ENCODE measurements at regions not wholly inside any gene's neighbourhood (a gene's known extent, or its start where the extent isn't known, plus 50 kb on each side); places are given as distances from the start of the nearest gene placed in this dataset.

DNA sequence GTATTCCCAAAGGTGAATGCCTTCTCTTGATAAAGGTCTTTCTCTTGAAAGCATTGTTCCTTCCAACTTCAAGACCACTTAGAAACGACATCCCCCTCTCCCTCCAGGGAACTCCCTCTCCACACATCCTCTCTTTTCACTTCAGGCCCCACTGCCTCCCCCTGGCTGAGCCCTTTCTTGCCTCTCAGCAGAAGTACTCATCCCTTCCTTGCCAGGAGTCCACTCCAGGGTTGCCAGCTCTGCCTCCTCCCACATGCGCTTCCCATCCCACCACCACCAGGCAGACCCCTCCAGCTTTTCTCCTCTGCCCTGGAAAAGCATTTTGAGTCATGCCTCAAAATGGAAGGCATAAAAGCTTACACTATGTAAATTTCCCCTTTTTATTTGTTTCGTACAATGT is 126.3 kb upstream of the SALL3 start:
- DNase-seq (ENCODE audit: low read depth in 2 of 2, low spot score in 1 of 2): no peak

DNA sequence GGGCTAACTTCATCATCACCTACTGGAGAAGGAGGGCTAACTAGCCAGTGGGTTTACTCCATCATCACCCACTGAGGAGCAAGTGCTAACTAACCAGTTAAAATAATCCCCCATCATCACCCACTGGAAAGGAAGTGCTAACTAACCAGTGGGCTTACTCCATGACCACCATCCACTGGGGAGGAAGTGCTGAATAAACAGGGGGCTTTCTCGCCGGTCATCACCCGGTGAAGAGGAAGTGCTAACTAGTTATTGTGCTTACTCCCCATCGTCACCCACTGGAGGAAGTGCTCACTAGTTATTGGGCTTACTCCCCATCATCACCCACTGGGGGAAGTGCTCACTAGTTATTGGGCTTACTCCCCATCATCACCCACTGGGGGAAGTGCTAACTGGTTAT is 124.4 kb upstream of the SALL3 start:
- DNase-seq (ENCODE audit: low read depth in 2 of 2, low spot score in 1 of 2): no peak

DNA sequence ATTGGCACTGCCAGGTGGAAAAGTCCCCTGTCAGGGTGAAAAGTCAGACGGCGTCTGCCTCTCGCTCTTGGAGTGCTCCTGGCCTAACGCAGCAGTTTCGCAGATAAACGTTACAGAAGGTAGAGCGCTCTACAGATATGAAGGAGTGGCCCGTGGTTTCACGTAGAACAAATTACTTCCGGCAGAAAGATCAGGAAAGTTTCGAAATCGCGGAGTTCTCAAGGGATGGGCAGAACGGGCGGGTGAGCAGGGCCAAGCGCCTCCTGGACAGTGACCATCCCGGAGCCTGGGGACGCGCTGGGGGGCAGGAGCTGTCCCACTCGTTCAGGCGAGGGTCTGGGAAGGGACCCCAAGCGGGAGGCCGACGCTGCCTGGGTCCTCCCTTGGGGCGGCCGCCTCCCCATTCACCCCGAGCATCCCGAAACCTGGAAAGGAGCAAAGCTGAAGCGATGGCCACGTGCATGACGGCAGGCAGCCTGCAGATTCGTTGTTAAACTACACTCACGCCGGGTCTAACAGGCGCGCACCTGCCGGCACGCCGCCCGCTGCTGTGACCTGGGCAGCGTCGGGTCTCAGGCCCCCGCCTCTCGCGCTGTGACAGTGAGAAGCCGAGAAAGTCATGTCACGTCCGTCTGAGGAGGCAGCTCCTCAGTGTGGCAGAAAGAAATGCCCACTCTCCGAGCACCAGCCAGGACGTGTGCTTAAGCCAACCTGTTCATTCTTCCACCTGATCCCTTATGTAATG is 122.9 kb upstream of the SALL3 start:
- no peak for DNase-seq (ENCODE audit: low read depth in 2 of 2, low spot score in 1 of 2)

DNA sequence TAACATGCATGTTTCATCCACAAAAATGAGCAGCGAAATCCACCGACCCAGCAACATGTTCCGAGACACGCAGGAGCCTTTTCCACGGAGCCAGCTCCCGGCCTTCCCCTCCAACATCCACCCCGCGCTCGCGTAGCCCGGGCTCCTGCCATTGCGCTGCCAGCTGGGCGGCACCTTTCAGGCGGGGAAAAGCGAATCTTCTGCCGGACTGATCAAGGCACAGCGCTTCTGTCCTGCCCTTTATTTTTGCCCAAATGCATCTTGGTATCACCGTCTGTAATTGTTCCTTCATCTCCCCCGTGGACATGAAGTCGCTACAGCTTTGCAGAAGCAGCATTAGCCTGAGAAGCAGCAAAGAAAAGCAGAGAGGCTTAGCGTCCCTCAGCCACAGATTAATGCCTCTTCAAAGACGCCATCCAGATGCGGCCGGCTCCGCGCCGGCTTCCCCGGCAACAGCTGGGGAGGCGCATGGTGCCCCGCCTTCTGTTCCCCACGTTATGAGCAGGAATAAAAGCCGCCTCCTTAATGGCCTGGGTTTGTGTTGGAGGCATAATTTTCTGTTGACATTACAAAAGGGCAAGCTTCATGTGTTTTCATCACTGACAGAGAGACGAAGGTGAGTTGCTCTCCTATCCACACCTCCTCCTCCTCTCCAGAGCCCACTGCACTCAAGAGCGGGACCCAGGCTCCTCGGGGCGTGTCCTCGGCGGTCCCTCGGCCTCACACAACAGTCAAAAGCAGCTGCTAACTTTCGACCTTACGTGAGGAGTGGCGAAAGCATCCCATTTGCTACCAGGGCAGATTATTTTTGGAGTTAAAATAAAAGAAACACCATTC is 122.1 kb upstream of the SALL3 start:
- DNase-seq (ENCODE audit: low read depth in 2 of 2, low spot score in 1 of 2): no peak

DNA sequence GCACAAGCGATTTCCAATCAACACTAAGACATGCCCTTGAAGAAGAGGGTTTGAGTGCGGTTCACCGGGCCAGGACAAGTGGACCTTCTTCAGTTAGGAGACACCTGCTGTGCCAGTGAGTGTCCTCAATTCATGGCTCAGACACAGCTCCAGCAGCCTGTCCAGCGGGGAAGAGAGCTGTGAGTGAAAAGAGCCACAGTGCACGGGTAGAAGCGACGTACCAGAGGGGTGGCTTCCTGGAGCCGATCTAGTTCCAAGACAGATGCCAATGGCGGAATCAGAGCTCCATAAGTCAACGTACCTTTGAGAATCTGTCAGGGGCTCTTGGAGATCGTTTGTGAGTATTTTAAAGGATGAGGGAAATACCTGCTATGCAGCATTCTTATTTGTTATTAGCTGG is 119.9 kb upstream of the SALL3 start:
- DNase-seq (ENCODE audit: low read depth in 2 of 2, low spot score in 1 of 2): no peak

DNA sequence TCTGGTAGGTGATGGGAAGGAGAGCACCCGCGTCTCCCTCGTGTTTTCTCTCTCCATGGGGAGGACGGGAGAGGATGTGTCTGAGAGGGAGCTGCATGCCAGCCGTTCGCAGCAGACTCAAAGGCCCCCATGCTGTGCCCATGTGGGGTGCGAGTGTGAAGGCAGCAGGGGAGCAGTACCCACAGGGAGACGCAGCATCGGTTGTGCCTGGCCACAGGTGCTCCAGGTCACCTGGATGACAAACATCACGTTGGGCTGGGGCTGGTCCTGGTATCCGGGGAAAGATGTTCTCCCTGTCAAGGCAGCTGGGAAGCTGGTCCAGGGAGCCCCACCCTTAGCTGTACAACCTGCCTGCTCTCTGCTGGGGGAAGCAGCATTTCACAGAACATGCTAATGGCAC is 119.5 kb upstream of the SALL3 start:
- DNase-seq (ENCODE audit: low read depth in 2 of 2, low spot score in 1 of 2): no peak

DNA sequence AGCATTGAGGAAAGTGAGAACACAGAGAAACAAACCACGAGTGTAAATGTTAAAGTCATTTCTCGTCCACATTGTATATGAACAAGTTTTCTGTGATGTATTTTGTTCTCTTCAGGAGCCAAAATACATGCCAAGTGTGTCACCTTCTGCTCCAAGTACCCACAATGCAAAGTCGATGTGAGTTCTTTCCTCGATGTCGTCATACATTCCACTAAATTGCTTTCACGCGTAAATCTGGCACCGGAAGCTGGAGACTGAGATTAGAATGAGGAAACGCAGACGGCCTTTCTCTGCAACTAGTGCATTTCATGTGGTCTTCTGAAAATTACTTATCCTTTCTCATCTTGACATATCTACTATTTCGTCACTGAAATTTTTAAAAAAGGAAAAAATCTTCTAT is 118.5 kb upstream of the SALL3 start:
- no peak for DNase-seq (ENCODE audit: low read depth in 2 of 2, low spot score in 1 of 2)

DNA sequence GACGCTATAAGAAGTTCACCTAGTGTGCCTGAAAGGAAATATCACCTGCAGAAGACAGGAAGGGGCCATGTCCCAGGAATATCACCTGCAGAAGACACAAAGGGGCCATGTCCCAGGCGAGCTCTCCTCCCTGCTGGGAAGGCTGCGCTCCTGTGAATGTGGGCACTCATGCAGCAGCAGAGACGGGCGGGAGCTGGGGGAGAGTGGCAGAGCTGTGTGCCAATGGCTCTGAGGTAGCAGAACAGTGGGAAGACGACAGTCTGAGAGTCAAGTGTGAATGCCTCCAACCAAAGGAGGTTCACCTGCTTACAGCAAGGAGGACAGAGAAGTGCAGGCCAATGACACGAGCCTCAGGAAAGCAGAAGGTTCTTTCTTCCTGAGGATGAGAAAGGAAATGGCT is 117.9 kb upstream of the SALL3 start:
- no peak for DNase-seq (ENCODE audit: low read depth in 2 of 2, low spot score in 1 of 2)

DNA sequence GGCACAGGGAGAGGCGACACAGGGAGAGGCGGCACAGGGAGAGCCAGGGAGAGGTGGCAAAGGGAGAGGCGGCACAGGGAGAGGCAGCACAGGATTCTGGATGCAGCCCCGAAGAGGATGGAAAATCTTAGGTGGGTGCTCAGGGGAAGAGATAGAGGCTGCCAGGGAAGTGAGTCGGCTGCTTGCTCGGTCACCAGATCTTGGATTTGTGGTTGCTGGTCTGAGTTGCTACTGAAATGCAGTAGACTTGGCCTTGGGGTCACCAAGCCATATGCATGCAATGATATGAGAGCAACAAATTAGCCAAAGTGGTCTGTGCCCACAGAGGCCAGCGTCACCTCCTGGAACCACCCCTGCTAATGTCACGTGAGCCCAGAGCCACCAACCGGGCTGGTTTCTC is 117.2 kb upstream of the SALL3 start:
- no peak for DNase-seq (ENCODE audit: low read depth in 2 of 2, low spot score in 1 of 2)

DNA sequence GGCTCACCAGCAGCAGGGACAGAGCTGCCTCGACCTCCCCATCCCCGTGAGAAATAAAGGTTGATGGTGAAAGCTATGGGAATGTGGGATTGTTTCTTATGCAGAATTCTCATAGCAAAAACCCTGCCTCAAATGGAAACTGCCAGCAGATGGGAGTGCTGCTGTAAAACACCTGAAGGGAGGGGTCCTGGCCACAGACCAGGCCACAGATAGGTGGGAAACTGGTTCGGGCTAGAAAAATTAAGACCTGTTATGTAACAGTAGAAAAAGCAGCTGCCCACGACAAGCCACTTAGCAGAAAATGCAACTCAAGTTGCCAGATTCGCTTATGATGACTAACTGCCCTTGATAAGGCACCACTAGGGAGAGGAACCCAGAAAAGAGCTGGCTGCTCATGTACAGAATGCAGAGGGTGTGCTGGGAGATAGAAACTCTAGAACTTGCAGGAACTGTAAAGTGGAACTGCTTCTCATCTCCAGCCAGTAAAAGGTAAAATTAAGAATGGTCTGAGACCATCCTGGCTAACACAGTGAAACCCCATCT is 114.5 kb upstream of the SALL3 start:
- DNase-seq (ENCODE audit: low read depth in 2 of 2, low spot score in 1 of 2): no peak

DNA sequence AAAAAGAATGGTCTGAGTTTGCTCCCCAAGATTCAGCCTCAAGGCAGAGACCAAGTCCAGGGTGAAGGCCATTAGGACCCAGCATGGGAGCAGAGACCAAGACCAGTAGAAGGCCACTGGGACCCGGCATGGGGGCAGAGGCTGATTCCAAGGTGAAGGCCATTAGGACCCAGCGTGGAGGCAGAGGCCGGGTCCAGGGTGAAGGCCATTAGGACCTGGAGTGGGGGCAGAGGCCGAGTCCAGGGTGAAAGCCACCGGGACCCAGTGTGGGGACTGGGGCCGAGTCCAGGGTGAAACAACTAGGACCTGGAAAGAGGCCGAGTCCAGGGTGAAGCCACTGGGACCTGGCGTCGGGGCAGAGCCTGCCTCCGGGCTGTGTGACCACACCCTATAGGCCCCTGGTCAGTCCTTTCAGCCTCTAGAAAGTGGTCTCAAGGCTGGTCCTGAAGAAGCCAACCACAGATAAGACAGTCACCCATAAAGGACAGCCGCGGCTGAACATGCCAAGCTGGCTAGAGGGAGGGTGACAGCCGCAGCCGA is 113.8 kb upstream of the SALL3 start:
- no peak for DNase-seq (ENCODE audit: low read depth in 2 of 2, low spot score in 1 of 2)

DNA sequence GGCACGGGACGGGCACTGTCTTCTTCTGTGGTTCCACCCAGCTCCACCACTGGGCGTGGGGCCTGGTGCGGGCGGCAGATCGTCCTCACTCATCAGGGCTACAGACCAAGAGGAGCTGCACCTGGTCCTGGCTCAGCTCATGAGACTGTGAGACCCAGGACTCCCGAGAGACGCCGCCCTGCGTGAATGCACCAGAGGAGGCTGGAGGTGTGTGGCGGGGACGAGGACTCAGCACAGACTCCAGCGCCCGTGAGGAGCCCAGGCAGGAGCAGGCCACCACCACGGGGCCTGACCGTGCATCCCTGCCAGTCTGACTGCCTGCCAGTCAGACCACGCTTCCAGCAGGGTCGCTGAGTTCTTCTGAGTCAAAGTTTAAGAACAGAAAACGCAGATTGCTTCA is 112.5 kb upstream of the SALL3 start:
- no peak for DNase-seq (ENCODE audit: low read depth in 2 of 2, low spot score in 1 of 2)

DNA sequence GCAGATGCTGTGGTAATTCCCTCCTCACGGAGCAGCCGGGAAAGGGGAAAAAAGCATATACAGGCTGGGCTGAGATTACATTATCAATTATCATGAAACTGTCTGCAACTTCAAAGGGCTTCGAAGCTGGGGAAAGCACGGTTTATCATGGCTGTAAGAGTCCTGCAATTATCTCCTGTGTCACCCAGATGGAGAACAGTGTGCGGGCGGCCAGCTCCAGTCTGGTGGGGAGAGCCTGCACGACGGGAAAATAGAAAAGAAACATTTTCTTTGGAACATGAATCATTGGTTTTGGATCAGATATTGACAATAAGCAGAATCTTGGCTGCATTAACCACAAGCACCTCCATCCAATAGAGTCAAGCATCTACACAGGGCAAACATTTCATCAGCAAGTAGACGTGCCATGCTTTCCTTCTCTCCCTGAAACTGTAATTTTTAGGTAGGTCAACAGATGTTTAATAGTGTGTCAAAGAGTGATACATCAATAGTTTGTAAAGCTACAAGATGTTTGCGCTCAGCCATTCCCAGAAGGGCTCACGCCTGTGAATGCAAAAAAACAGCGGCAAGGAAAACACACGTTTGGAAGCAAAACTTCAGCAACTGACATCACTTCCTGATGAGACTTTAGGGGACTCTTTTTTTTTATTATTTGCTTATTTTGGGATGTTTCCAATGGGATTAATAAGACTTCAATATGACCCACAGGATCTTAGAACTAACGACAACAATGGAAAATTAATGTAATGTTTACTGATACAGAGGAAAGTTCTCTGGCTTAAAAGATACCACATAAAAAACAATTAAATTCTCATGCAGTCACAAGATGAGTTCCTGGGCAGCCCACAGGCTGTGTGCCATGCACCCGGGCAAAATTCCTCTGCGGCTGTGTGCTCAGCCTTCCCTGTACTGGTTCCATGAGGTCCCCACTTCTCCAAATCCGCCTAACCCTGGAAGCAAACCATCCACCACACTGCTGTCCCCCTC is 111.0 kb upstream of the SALL3 start:
- no peak for DNase-seq (ENCODE audit: low read depth in 2 of 2, low spot score in 1 of 2)

DNA sequence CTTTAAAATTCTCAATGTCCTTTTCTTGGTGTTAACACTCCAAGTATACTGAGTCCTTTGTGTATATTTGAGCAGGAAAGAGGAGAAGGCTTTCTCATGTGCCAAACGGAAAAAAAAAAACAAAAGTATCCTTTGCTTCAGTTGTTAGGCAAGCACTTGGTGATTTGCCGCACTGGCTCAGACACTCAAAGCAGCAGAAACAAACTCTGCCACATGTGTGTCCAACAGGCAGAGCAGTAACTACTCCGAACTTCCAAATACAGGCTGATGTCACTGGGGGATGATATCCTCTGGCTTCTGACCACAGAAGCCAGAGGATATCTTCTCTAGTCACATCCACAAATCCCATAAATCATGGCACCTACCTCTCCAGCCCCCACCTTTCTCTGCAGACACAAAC is 108.0 kb upstream of the SALL3 start:
- DNase-seq (ENCODE audit: low read depth in 2 of 2, low spot score in 1 of 2): no peak

DNA sequence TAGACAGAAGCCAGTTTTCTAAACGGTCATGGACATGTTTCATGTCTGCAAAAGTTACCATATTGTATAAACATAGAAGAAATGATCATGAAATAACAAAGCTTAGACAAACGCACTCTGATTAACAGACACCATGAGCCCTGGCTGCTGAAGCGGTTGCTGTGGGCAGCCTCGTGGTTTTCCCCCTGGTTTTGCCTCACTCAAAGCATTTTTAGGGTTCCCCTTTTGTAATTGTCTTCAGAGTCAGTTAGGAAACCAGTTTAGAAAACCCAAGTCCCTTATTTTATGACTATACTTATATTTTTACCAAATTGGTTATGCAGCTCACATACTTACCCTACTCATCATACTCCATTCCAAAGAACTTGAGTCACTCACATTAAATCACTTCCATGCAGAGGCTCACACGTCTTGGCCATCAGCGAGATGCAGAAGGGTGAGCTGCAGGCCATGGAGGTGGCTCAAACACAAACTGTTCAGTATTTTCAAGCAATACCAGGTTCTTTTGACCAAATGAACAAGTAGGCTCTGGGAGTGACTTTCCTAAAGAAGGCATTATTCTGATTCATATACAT is 105.6 kb upstream of the SALL3 start:
- no peak for DNase-seq (ENCODE audit: low read depth in 2 of 2, low spot score in 1 of 2)

DNA sequence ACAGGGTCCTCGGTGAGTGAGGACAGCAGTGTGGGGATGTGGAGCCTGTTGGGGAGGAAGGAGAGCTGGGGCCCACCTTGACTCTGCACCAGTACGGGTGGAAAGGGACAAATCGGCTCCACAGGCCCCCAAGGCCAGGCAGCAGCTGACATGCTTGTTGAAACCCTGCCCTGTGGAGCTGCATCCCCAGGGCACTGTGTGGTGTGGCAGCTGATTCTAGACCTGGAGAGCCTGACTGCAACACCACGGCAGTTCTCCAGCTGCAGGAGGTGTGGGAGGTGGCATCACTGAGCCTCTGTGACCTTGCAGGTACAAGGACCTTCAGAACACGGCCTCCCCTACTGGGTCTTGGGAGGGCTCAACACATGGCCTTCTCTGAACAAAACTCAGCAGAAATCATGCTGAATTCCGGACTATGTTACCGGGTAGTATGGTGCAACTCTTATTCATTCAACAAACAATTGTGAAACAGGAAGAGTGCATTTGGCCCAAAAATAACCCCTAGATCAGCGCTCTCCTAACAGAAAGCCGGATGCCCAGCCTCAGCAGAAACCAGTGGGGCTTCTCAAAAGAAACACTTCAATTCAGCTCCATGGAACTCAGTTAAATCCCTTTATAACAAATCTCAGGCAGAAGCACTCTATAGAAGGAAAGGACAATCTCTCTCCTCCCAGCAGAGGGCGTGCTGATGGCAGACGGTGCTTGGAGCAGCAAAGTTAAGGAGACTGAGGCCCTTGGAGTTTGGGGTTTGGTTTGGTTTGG is 104.4 kb upstream of the SALL3 start:
- no peak for DNase-seq (ENCODE audit: low read depth in 2 of 2, low spot score in 1 of 2)

DNA sequence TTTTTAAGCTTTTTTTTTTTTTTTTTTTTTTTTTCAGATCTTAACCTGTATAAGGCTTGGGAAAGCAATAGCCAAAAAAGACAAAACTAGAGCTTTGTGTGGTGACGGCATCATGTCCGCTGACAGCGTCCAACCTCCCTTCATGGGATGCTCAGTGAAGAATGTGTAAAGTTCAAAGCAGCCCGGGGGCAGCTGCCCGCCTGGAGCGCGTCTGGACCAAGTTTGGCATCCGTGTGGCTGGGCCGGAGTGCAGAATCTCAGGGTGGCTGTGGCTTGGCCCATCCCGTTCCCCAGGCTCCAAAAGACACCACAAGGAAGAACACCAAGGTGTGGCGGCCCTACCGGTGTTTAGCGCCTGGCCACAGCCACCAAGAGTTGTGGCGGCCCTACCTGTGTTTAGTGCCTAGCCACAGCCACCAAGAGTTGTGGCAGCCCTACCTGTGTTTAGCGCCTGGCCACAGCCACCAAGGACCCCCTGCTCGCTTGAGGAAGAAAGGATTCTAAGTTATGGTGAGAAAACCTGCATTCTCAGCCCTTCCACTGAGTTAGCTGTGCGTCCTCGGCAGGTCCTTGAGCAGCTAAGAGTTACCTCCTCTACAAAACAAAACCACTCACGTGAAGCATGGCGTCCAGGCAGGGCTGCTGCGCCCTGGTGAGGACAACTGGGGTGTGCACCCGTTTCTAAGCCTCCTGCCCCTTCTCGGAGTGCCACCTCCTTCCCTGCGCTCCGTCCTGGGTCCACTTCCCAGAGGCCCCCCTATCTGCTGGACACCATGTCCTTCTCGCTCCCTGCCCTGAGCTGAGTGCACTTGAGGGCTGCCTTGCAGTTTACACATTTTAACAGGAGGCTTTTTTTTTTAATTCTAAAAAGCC is 103.6 kb upstream of the SALL3 start:
- no peak for DNase-seq (ENCODE audit: low read depth in 2 of 2, low spot score in 1 of 2)

DNA sequence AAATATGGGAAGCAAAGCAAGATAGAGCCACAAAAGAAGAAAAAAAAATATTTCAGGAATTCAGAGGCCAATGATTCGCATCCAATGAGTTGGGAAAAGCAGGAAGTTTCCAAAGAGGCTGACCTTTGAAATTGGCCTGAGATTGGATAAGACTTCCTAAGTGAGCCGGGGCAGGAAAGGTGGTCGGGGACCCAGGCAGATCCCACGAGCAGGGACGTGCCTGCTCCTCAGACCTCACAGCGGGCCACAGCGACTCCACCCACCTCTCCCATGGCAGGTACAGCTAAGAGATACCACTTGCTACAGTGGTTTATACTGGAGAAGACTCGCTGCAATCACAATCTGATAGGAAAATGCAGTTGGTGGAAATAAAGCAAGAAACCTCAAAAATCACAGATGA is 102.8 kb upstream of the SALL3 start:
- no peak for DNase-seq (ENCODE audit: low read depth in 2 of 2, low spot score in 1 of 2)

DNA sequence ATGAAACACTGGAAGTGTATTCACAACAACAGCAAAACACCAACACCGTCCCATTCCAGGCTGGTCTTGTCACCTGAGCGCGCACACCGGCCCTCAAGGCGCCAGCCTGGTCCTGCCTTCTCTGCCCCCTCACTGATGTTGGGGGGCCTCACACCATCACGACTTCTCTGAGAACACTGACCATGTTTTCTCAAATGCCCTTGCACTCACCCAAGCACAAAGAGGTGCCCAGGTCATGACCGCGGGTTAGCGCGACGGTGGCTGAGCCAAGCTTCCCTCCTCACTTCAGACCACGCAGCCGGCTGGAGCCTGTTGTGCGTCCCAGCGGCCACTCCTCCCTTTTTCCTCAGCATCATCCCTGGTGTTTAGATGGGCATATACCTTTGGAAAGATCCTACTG is 101.3 kb upstream of the SALL3 start:
- DNase-seq (ENCODE audit: low read depth in 2 of 2, low spot score in 1 of 2): no peak

Measured in stimulated activated CD8-positive, alpha-beta memory T cell treated with anti-CD3 and anti-CD28 coated beads, Interleukin-4, amount 100 ng/mL, for 1 hour (primary cell).